NCI-H774 (cell line): ENCODE measurements at regions not wholly inside any gene's neighbourhood (a gene's known extent, or its start where the extent isn't known, plus 50 kb on each side); places are given as distances from the start of the nearest gene placed in this dataset.
"Not testable (repeated sequence)": the region's sequence is repeated elsewhere in the genome, so short reads cannot be mapped to it uniquely, and the experiment has no call there.

Experiments
- DNase-seq: peaks from one replicate; lab custom pipeline; 2025; lab: John Stamatoyannopoulos, UW

DNA sequence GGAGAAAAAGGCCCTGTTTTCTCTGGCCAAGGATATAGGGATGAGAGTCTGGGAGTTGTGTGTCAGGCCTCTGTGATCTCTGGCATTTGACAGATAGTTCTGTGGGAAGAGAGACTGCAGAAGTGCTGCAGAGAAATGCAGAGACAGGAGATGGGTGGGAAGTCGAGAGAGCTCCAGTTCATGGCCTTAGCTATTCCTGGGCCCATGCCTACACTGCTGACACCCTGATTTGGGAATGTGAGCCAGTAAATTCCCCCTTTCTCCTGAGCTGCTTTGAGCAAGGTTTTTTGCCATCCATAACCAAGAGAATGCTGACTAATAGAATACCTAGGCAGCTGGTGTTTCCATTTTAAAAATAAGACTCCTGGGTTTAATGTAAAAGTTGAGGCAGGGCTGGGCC is 59.3 kb downstream of the EBLN2 start:
- no peak for DNase-seq

DNA sequence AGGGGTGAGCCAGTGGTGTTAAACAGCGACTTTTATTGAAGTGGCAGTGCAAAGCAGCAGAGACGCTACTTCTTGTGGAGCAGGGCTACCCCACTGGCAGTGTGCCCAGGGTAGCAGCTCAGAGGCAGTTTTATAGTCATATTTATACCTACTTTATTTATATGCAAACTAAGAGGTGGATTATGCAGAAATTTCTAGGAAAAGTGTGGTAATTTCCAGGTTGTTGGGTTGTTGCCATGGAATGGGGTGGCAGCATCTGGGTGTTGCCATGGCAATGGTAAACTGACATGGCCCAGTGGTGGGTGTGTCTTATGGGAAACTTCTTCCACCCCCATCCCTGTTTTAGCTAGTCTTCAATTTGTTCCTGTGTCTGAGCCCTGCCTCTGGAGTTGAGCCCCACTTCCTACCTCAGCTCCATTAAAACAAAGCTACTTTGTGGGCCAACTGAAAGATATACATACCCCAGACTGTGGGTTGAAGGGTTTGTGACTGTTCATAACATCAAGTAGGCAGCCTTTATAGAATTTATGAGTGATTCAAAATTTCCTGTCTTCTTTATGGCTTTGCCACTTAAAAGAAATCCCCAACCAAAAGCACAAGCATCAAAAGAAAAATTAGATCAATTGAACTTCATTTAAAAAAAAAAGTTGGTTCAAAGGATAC is 60.3 kb downstream of the EBLN2 start:
- no peak for DNase-seq

DNA sequence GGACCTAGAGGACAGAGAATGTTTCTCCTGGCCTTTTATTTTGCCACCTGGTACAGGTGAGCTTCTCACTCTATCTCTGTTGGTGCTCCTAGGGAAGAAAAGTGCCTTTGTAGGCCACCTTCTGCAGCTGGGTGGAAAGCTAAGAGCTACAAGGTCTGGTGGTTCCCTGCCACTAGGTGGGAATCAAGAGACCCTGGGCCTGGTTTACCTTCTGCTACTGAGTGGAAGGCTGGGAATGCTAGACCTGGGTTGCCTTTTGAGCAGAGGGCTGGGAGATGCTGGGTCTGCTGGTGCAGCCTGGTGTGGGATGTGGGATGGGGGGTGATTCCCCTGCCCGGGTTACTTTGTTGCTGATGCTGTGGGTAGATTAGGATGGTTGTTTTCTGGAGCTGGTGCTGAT is 72.6 kb downstream of the EBLN2 start:
- no peak for DNase-seq

DNA sequence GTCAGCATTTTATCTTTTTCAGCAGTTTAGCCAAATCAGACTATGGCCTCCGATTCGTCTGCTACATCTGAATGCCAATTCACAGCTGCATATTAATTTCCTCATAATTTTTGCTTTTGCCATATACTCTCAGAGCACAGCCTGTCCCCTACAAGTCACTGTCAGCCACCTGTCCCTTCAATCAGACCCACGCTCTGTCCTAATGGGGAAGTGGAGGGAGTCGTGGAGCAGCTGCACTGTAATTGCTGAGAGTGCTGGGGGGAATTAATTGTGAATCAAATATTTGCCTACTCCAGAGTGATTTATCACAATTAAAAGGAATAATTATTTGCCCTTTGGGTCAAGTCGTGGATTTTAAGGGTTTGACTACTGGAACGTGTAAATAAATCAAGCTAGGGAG is 75.5 kb downstream of the EBLN2 start:
- peak; percentile 31 for DNase-seq

DNA sequence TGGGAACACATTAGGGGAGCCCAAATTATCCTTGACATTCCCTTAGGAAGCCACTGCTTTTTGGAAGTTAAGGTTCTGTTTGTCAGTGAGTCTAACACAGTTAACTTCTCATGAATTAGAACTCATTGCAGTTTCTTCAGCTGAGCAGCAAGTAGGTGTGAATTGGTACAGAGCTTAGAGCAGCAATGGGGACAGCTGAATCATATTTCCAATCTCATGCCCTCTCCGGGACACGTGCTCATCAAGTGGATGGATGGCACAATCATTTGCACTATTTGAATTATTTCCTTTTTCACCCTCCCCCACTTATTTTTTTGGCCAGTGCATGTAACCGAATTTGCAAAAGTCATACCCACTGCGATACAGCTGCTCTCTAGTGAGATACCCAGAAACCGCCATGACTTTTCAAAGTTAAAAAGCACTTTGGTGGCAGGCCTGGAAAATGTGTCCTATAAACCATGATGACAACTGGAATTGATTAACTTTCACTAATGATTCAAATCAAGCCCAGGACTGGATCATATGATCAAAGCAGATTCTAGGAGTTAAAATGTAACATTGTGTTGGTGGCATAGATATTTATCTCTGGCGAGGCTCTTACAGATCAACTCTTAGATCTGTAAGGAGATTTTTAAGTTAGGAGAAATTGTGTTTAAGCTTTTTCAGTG is 76.4 kb downstream of the EBLN2 start:
- no peak for DNase-seq

DNA sequence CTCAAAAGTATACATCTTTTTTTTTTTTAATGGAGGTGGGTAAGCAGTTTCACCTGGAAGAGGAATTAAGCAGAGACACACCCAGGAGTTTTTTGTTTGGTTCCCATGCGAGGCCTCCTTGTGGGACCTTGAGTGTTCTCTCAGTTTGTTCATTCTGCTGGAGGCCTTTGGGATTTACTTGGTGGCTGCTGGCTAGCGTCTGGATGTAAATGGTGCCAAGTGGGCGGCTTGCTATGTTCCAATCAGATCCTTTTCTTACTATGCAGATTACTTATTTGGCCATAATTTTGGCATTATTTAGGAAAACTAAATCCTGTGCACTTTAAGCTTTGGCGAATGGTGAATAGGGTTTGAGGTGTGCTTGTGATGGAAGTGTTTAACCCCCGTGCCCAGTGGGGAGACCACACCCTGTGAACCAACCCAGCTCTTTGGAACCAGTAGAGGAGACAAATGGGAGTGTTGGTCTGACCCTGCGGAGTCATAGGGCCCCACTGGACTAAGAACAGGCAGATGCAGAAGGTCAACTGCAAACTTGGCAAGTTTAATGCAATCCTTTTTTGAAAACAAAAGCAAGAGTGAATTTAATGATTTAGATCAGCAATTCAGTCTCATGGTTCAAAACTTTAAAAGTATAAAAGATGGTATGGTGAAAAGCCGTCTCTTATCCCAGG is 79.4 kb downstream of the EBLN2 start:
- no peak for DNase-seq

DNA sequence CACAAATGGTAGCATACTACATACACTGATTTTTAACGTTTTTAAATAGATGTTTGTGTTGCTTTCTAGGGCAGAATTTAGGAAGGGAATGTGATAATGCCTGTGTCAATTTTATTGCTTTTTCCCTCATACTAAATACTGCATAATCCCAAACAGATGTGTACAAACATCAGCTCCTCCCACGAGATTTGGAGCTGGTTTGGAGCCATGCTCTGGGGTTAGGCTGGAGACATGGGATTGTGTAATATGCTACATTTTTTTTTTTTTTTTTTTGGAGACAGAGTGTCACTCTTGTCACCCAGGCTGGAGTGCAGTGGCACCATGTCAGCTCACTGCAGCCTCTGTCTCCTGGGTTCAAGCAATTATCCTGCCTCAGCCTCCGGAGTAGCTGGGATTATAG is 80.1 kb downstream of the EBLN2 start:
- DNase-seq = no peak

DNA sequence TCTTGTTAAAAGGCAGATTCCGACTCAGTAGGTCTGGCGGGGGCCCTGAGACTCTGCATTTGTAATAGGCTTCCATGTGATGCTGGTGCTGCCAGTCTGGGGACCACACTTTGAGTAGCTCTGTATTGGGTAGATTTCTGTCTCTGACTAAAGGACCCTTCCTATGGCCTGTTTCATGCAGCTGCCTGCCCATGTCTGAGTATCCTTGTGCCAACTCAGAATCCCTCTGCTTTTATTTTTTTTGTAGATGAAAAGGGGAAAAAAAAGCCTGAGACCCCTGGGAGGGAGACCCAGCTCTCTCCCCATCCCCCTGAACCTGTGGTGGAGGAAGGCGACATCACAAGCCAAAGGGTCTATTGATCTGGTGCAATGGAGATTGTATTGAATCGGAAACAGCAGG is 81.9 kb downstream of the EBLN2 start:
- no peak for DNase-seq

DNA sequence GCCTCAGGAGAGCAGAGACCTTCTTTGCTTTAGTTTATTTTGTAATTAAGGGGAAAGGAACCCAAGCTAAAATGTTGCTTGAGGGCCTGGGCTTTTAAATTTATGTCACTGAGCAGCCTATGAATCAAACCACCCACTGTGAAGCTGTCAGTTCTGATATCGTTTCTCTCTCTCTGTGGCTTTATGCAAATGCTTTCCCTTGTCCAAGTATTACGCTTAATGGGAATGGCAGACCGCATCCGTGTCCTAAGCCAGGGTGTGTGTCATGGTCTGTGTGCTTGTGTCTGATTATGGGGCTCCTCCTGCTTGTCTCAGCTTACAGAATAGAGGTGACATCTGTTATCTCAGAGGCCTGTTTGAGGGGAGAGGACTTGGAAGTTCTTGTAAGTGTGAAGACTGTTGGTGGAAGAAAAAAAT is 82.4 kb downstream of the EBLN2 start:
- DNase-seq = no peak

DNA sequence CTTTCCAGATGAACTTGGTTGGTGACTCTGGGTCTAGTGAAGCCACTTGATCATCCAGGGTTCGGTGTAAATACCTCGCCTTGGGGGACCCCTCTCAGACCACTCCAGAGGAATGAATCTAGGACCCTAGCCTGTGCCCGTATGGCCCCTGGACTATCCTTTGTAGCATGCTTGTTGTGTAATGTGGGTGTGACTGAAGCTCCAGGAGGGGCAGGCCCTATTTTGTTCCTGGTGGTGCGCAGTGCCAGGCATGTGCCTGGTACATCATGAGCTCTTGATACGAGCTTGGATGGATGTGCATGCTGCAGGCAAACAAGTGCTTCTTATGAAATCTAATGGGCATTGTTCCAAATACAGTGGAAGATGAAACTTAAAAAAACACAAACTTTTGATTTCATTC is 82.8 kb downstream of the EBLN2 start:
- no peak for DNase-seq

DNA sequence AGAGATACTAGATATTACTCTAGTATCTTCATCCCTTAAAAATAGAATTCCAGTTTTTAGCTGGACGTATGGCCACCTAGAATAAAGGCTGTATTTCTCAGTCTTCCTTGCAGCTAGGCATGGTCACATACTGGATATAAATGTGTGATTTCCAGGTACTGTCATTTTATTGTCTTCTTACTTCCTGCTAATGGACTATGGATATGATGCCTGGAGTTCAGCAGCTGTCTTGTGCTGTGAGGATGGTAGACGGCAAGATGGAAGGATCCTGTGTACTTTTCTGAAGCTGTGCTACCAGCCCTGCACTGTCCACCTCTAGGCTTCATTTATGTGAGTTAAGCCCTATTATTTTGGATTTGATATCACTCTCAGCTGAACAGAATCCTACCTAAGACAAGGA is 83.4 kb downstream of the EBLN2 start:
- no peak for DNase-seq

DNA sequence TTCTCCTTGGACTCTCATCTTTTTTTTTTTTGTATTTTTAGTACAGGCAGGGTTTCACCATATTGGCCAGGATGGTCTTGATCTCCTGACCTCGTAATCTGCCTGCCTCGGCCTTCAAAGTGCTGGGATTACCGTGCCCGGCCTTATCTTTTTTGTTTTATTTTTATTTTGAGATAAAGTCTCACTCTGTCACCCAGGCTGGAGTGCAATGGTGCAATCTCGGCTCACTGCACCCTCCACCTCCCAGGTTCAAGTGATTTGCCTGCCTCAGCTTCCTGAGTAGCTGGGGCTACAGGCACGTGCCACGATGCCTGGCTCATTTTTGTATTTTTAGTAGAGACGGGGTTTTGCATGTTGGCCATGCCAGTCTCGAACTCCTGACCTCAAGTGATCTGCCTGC is 86.0 kb downstream of the EBLN2 start:
- not testable (repeated sequence) for DNase-seq

DNA sequence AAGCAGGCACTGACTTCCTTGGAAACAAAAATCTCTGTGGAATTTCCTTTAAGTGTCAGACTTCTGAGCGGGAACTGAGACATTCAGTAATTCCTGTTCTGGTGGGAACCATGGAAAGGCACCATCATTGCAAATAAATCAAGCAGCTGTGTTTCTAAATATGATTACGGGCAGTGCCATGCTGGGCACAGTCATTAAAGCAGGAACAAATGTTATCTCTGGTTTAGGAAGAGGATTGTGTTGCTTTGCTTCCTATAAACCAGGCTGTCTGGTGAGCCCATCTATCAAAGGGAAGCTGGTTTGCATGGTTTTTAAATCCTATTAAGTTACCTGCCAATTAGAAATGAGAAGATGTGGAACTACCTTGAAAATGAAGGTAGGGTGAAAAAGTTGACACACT is 86.7 kb downstream of the EBLN2 start:
- DNase-seq = no peak

DNA sequence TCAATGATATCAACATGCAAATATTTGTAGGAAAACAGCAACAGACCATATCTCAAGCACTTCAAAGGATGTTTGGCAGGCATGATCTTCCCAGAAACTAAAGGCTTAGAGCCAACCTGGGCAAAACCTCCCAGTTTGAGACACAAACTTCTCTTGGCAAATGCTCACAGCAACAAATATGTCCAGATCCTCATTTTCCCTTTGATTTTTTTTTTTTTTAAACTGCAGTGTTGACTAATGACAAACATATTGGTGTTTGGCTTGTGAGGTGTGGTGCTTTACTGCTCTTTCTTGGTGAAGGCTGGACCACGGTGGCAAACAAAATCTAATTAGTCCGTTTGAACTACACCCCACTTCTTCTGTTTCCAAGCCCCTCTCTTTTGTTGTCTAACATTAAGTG is 87.2 kb downstream of the EBLN2 start:
- no peak for DNase-seq

DNA sequence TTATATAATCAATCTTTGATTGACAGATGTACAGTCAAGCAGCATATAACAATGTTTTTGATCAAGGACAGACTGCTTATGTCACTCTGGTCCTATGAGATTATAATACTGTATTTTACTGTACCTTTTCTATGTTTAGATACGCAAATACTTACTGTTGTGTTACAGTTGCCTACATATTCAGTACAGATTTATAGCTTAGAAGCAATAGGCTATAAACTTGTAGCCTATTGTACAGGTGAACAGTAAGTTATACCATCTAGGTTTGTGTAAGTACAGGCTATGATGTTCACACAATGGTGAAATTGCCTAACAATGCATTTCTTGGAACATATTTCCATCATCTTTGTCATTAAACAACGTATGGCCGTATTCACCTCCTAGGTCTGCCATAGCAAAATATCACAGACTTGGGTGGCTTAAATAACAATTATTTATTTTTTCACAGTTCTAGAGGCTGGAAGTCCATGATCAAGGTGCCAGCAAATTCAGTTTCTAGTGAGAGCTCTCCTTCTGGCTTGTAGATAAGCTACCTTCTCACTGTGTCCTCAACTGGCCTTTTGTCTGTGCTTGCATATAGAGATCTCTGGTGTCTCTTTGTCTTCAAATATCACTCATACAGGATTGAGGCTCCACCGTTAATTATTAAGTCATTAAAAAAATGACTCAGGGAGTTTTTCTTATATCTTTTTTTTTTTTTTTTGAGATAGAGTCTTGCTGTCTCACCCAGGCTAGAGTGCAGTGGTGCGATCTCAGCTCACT is 89.1 kb downstream of the EBLN2 start:
- no peak for DNase-seq

DNA sequence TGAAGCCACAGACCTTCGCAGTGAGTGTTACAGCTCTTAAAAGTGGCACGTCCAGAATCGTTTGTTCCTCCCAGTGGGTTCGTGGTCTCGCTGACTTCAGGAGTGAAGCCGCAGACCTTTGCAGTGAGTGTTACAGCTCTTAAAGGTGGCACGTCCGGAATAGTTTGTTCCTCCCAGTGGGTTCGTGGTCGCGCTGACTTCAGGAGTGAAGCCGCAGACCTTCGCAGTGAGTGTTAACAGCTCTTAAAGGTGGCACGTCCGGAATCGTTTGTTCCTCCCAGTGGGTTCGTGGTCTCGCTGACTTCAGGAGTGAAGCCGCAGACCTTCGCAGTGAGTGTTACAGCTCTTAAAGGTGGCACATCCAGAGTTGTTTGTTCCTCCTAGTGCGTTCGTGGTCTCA is 91.1 kb downstream of the EBLN2 start:
- DNase-seq = not testable (repeated sequence)

DNA sequence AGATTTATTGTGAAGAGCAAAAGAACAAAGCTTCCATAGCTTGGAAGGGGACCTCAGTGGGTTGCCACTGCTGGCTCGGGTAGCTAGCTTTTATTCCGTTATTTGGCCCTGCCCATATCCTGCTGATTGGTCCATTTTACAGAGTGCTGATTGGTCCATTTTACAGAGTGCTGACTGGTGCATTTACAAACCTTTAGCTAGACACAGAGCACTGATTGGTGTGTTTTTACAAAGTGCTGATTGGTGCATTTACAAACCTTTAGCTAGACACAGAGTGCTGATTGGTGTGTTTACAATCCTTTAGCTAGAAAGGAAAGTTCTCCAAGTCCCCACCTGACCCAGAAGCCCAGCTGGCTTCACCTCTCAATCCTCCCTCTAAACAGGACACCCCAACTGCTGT is 91.6 kb downstream of the EBLN2 start:
- DNase-seq = not testable (repeated sequence)

DNA sequence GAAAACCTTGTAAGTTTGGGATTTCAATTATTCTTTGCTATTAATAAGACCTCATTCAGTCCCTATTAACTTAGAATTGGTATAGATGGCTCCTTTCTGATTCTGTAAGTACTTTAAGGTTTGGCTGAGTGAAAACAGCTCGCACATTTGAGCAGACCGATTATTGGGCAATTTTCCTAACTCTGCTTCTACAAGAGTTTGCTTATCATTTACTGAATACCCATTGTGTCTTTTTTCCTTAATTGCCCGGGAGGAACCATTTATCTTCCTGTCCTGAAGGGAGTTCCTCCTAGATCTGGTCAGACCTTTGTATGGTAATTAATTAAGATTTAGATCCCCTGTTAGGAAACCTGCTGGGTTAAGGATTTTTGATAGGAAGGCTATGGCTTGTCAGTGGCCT is 92.8 kb downstream of the EBLN2 start:
- not testable (repeated sequence) for DNase-seq

DNA sequence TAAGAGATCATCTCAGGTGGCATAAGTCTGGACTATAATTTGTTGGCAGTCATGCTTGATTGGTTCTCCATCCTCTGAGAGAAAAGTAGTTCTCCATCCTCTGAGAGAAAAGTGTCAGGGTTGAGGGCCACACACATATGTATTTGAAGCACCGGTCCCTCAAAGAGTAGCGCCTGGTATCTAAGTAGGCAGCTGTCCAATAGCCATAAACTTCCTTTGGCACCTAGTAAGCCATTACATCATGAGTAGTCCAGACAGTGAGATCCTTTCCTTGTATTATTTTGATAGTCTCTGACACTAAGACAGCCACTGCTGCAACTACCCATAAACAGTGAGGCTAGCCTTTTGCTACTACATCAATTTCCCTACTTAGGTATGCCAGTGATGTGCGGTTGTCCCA is 94.0 kb downstream of the EBLN2 start:
- DNase-seq = not testable (repeated sequence)

DNA sequence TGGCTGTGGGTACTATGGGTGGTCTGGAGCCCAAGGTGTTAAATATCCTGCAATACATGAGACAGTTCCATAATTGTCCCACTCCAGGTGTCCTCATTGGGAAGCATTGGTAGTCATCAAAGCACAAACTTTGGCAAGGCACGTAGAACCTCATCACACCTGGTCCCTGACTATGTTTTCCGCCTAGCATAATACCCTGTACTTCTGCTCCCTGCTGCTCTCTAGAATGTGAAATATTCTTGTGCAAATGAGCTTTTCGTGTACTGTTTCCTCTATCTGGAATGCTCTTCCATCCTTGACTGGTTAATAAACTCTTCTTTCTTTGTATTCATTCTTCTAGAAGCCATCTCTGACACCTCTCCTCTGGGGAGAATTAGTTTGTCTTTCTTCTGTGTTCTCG is 103.2 kb downstream of the EBLN2 start:
- DNase-seq = no peak

DNA sequence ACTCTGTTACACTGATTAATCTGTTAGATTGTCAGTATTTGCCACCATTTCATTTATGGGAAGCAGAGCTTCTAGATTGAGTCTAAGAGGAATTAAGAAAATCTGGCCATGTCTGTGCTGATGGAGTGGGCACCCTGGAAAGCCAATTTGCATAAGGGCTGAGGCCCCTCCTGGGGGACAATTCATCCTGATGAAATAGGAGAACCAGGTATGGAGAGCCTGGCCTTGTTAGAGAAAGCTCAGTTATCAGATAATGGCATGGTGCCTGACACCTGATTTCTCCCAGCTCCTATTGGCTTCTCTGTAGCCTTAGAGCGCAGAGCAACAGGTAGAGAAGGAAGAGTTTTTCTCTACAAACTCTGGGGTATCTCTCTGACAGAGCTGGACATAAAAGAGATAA is 114.2 kb downstream of the EBLN2 start:
- no peak for DNase-seq

DNA sequence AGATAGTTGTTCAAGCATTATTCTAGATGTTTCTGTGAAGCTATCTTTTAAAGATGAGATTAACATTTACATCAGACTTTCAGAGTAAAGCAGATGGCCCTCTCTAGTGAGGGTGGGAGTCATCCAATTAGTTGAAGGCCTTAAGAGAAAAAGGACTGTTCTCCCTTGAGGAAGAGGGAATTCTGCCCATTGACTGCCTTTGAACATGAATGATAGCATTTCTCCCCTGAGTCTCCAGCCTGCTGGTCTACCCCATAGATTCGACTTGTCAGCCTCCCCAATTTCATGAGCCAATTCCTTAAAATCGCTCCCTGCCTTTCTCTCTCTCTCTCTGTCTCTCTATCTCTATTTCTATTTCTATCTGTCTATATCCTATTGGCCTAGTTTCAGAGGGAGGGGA is 115.5 kb downstream of the EBLN2 start:
- no peak for DNase-seq

DNA sequence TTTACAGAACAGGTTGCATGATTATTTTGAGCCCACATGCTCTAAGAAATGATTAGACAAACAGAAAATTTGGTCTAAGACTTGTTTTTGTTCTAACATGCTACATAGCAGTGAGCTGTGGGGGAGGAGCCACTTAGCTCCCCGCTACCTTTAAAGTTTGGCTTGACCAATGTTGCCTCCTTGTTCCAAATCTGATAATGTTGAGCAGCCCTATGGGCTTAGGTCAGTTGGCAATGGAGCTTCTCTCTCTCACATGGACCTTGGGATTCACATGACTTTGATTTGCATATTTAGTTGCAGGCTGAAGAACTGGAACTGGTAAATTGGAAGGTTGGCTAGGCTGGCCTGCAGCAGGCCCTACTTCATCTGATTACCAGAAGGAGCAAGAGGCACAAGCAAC is 116.4 kb downstream of the EBLN2 start:
- no peak for DNase-seq
